ENCODE measurements at regions not wholly inside any gene's neighbourhood (a gene's known extent, or its start where the extent isn't known, plus 50 kb on each side); places are given as distances from the start of the nearest gene placed in this dataset.
A peak's percentile ranks its signal among the peaks of the same experiment; 100 is the strongest.

GRCh38 chr1:234554218-234554697, 55.7 kb downstream of the IRF2BP2 start:
- no peak for DNase-seq

GRCh38 chr1:234553240-234554188, 56.5 kb downstream of the IRF2BP2 start:
- no peak for DNase-seq

GRCh38 chr1:234551032-234551378, 59.0 kb downstream of the IRF2BP2 start:
- DNase-seq, result no peak

GRCh38 chr1:234550341-234551031, 59.5 kb downstream of the IRF2BP2 start:
- peak; percentile 43 for DNase-seq

GRCh38 chr1:234549447-234550021, 60.4 kb downstream of the IRF2BP2 start:
- no peak for DNase-seq

GRCh38 chr1:234546890-234547788, 62.8 kb downstream of the IRF2BP2 start:
- no peak for DNase-seq

- DNase-seq, result no peak
Measured at GRCh38 chr1:234546387-234546704, 63.6 kb downstream of the IRF2BP2 start.

GRCh38 chr1:234545517-234546386, 64.2 kb downstream of the IRF2BP2 start:
- DNase-seq, result no peak

- peak; percentile 83 for DNase-seq
Measured at GRCh38 chr1:234544087-234544579, 65.2 kb upstream of the TARBP1 start.

- no peak for DNase-seq
Measured at GRCh38 chr1:234543442-234544086, 64.6 kb upstream of the TARBP1 start.

- DNase-seq, result no peak
Measured at GRCh38 chr1:234542211-234542850, 63.4 kb upstream of the TARBP1 start.

- DNase-seq, result no peak
Measured at GRCh38 chr1:234541286-234541975, 62.5 kb upstream of the TARBP1 start.

- DNase-seq, result no peak
Measured at GRCh38 chr1:234540404-234540762, 61.4 kb upstream of the TARBP1 start.

- no peak for DNase-seq
Measured at GRCh38 chr1:234539666-234540403, 60.9 kb upstream of the TARBP1 start.

GRCh38 chr1:234538930-234539649, 60.1 kb upstream of the TARBP1 start:
- no peak for DNase-seq

- no peak for DNase-seq
Measured at GRCh38 chr1:234538062-234538731, 59.2 kb upstream of the TARBP1 start.

- DNase-seq, result no peak
Measured at GRCh38 chr1:234537236-234537635, 58.3 kb upstream of the TARBP1 start.

All from occipital lobe (tissue), 1 donor.